CD4-positive, alpha-beta T cell (primary cell): ENCODE measurements at regions not wholly inside any gene's neighbourhood (a gene's known extent, or its start where the extent isn't known, plus 50 kb on each side); places are given as distances from the start of the nearest gene placed in this dataset.

Source experiments
- ATAC-seq: fragments of 200-7000 bp; cut with Tn5 transposase; one replicate; pipeline ENCODE4 v1.10.0; 2022; ENCODE audit warnings: mild to moderate bottlenecking; ENCODE audit not compliant: poor library complexity
- CTCF ChIA-PET: fragments of 350-600 bp; sonication (Branson Sonifier 250); formaldehyde crosslinking; loops from one replicate; lab custom pipeline; 2021; ENCODE audit warnings: antibody characterized with exemption, inconsistent platforms; lab: Charles Lee
- POLR2A ChIA-PET: fragments of 350-600 bp; sonication (Branson Sonifier 250); formaldehyde crosslinking; loops from one replicate; lab custom pipeline; 2021; ENCODE audit warnings: antibody characterized with exemption, inconsistent platforms; lab: Charles Lee
- DNase-seq, 14 experiments: peaks; one replicate each; pipeline ENCODE4 v3.0.0-alpha.2; 2013 to 2020; ENCODE audit warnings: mixed read lengths in 2 of 14
- H3K27ac ChIP-seq, 2 donors: one replicate each; pipeline versions ENCODE4 v1.5.1 to v1.7.0; 2013; ENCODE audit warnings: low read length in 2 of 2, low read depth in 1 of 2, mild to moderate bottlenecking in 1 of 2
- H3K27me3 ChIP-seq, 2 experiments: 1 replicate in 1 of 2; 2 replicates in 1 of 2; pipeline versions ENCODE4 v1.6.1 to v1.7.0; 2013; ENCODE audit warnings: low read length in 2 of 2, control low read depth in 1 of 2, mild to moderate bottlenecking in 1 of 2, moderate library complexity in 1 of 2; ENCODE audit not compliant: insufficient read depth in 2 of 2, control insufficient read depth in 1 of 2
- H3K36me3 ChIP-seq: one replicate; pipeline ENCODE4 v1.6.1; 2013; ENCODE audit warnings: low read length, control low read depth; ENCODE audit not compliant: insufficient read depth
- H3K4me1 ChIP-seq: one replicate; pipeline ENCODE4 v1.6.1; 2013; ENCODE audit warnings: low read length, control low read depth; ENCODE audit not compliant: insufficient read depth
- H3K4me3 ChIP-seq: one replicate; pipeline ENCODE4 v1.5.1; 2013; ENCODE audit warnings: mild to moderate bottlenecking, low read length, moderate library complexity
- H3K9me3 ChIP-seq, 2 experiments: 1 replicate in 1 of 2; 2 replicates in 1 of 2; pipeline versions ENCODE4 v1.6.1 to v1.7.0; 2013; ENCODE audit warnings: low read length in 2 of 2, mild to moderate bottlenecking in 2 of 2, control low read depth in 1 of 2, moderate library complexity in 1 of 2; ENCODE audit not compliant: control insufficient read depth in 1 of 2, insufficient read depth in 1 of 2
- H3K27ac Mint-ChIP-seq: one replicate; pipeline ENCODE4 v1.8.0; 2020; ENCODE audit warnings: mixed read lengths
- H3K27me3 Mint-ChIP-seq: one replicate; pipeline ENCODE4 v1.8.0; 2021; ENCODE audit warnings: mixed read lengths
- H3K36me3 Mint-ChIP-seq: one replicate; pipeline ENCODE4 v1.8.0; 2021; ENCODE audit warnings: low read depth, mixed read lengths
- H3K4me1 Mint-ChIP-seq: one replicate; pipeline ENCODE4 v1.8.0; 2021; ENCODE audit warnings: low read depth, mixed read lengths
- H3K4me3 Mint-ChIP-seq: one replicate; pipeline ENCODE4 v1.8.0; 2020; ENCODE audit warnings: mild to moderate bottlenecking, mixed read lengths
- H3K9me3 Mint-ChIP-seq: one replicate; pipeline ENCODE4 v1.8.0; 2020; ENCODE audit warnings: mixed read lengths
- intact Hi-C, 2 experiments: fragments of 100-400 bp; cut with DNase I in 1 of 2; cut with micrococcal nuclease in 1 of 2; formaldehyde crosslinking; loops; one replicate each; pipeline versions ENCODE4 v1.15.1 to v1.9.0; 2023 to 2025; cut with DNase I, micrococcal nuclease
- TF ChIP-seq, protein P1 (sequence below): fragments of 200-600 bp; IDR thresholded peaks from one replicate; pipeline ENCODE4 v1.8.0; 2022; ENCODE audit warnings: antibody characterized with exemption, mild to moderate bottlenecking

DNA sequence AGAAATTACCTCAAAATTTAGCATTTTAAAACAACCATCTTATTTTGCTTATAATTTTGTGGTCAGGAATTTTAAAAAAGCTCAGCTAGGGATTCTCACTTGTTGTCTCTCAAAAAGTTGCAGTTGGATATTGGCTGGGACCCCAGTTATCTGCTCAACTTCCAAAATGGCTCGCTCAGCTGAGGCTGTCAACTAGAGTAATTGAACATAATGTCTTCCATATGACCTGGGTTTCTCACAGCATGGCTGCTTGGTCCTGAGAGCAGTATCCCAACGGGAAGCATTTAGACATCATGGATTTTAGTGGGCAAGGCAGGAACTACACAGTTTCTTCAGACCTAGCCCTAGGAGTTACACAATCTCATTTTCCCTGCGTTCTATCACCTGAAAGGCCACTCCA is 63.6 kb upstream of the SPEF2 start:
- peaks cover 0 to 19% of the 10 kb centered on the region in 2 experiments for H3K9me3 ChIP-seq
- H3K4me1 ChIP-seq: no peaks in the 10 kb centered on the region
- Mint-ChIP-seq H3K27me3 (peaks cover 16% of the 10 kb centered on the region), H3K27ac (no peak overlapping the region), H3K4me1 (no peaks in the 10 kb centered on the region), H3K4me3 (no peak overlapping the region), H3K36me3 (peaks cover 5% of the 10 kb centered on the region), H3K9me3 (peaks cover 24% of the 10 kb centered on the region)
- CTCF ChIA-PET: no interaction called here
- TF ChIP-seq, protein P1, sequence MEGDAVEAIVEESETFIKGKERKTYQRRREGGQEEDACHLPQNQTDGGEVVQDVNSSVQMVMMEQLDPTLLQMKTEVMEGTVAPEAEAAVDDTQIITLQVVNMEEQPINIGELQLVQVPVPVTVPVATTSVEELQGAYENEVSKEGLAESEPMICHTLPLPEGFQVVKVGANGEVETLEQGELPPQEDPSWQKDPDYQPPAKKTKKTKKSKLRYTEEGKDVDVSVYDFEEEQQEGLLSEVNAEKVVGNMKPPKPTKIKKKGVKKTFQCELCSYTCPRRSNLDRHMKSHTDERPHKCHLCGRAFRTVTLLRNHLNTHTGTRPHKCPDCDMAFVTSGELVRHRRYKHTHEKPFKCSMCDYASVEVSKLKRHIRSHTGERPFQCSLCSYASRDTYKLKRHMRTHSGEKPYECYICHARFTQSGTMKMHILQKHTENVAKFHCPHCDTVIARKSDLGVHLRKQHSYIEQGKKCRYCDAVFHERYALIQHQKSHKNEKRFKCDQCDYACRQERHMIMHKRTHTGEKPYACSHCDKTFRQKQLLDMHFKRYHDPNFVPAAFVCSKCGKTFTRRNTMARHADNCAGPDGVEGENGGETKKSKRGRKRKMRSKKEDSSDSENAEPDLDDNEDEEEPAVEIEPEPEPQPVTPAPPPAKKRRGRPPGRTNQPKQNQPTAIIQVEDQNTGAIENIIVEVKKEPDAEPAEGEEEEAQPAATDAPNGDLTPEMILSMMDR: no peak
- ATAC-seq (no peak), DNase-seq (no peak)
- no peak overlapping the region for H3K4me3 ChIP-seq
- peaks cover 0 to 3% of the 10 kb centered on the region in 2 experiments for H3K27me3 ChIP-seq
- POLR2A ChIA-PET: no interaction called here
- H3K36me3 ChIP-seq: no peaks in the 10 kb centered on the region
- intact Hi-C loops: no loop called here
- no peak overlapping the region for H3K27ac ChIP-seq

DNA sequence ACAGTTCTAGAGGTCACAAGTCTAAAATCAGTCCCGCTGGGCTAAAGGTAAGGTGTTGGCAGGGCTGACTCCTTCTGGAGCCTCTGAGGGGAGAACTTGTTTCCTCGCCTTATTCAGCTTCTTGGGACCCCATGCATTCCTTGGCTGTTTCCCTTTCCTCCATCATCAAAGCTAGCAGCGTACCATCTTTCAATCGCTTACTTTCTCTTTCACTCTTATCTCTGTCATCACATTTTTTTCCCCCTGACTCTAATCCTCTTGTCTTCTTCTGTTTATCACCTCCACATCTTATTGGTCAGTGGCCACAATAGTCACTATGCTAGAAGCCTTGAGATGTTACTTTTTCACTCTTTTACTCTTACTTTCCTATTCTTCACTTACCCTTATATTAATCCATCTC is 72.5 kb upstream of the SPEF2 start:
- DNase-seq (no peak), ATAC-seq (no peak)
- Mint-ChIP-seq H3K4me1 (no peaks in the 10 kb centered on the region), H3K27me3 (peaks cover 38% of the 10 kb centered on the region), H3K9me3 (no peaks in the 10 kb centered on the region), H3K27ac (no peak overlapping the region), H3K4me3 (no peak overlapping the region), H3K36me3 (no peaks in the 10 kb centered on the region)
- H3K27me3 ChIP-seq: peaks cover 4 to 6% of the 10 kb centered on the region in 2 experiments
- TF ChIP-seq, protein P1: no peak
- peaks cover 0 to 3% of the 10 kb centered on the region in 2 experiments for H3K9me3 ChIP-seq
- no peaks in the 10 kb centered on the region for H3K36me3 ChIP-seq
- CTCF ChIA-PET: no interaction called here
- POLR2A ChIA-PET: no interaction called here
- no peaks in the 10 kb centered on the region for H3K4me1 ChIP-seq
- no peak overlapping the region for H3K27ac ChIP-seq
- no peak overlapping the region for H3K4me3 ChIP-seq
- intact Hi-C loops: no loop called here

DNA sequence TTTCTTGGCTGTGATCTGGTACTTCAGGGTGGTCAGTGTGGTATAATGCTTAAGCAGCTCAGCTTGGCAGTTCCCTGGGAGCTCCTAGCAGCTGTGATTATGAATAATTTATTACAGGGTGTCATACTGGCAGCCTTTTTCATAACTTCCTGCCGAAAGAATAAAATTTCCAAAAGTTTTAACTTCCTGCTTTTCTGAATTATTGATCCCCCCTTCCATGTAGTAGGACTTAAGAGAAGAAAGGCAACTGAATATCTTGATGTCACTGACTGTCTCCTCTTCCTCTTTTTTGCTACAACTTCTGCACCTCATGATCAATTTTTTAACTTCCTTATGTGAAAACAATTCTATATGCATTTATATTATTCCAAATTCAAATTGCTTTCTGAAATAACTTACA is 74.3 kb upstream of the SPEF2 start:
- POLR2A ChIA-PET: no interaction called here
- Mint-ChIP-seq H3K27me3 (peaks cover 38% of the 10 kb centered on the region), H3K9me3 (no peaks in the 10 kb centered on the region), H3K4me1 (no peaks in the 10 kb centered on the region), H3K27ac (no peak overlapping the region), H3K36me3 (no peaks in the 10 kb centered on the region), H3K4me3 (no peak overlapping the region)
- CTCF ChIA-PET: no interaction called here
- no peak for DNase-seq
- no peaks in the 10 kb centered on the region for H3K4me1 ChIP-seq
- H3K36me3 ChIP-seq: no peaks in the 10 kb centered on the region
- H3K27ac ChIP-seq: no peak overlapping the region
- no peak for ATAC-seq
- H3K27me3 ChIP-seq: peaks cover 4 to 5% of the 10 kb centered on the region in 2 experiments
- no peak overlapping the region for H3K4me3 ChIP-seq
- intact Hi-C loops: no loop called here
- H3K9me3 ChIP-seq: peaks cover 0 to 3% of the 10 kb centered on the region in 2 experiments
- TF ChIP-seq, protein P1: no peak
